ENCODE measurements at regions not wholly inside any gene's neighbourhood (a gene's known extent, or its start where the extent isn't known, plus 50 kb on each side); places are given as distances from the start of the nearest gene placed in this dataset.

- Mint-ChIP-seq H3K4me1 (ENCODE audit: low read depth) (no peaks in the 10 kb centered on the region), H3K36me3 (ENCODE audit: low read depth) (no peaks in the 10 kb centered on the region), H3K27me3 (no peaks in the 10 kb centered on the region), H3K27ac (no peak overlapping the region), H3K9me3 (no peaks in the 10 kb centered on the region), H3K4me3 (no peak overlapping the region)
- CTCF ChIA-PET: no interaction called here
- DNase-seq: no peak
- H3K9me3 ChIP-seq (ENCODE audit: control insufficient read depth in 1 of 2, insufficient read depth in 1 of 2, low read length in 2 of 2): no peaks in the 10 kb centered on the region
- H3K27ac ChIP-seq (ENCODE audit: low read depth in 1 of 2, low read length in 2 of 2): no peak overlapping the region
- intact Hi-C loops (cut with DNase I, micrococcal nuclease): no loop called here
- POLR2A ChIA-PET: no interaction called here
- H3K4me1 ChIP-seq (ENCODE audit: insufficient read depth, low read length): no peaks in the 10 kb centered on the region
- TF ChIP-seq CTCF (IDR thresholded peaks at IDR 0.05): no peak
- H3K36me3 ChIP-seq (ENCODE audit: insufficient read depth, low read length): no peaks in the 10 kb centered on the region
- no peak overlapping the region for H3K4me3 ChIP-seq (ENCODE audit: low read length)
- ATAC-seq (ENCODE audit: poor library complexity): no peak
- H3K27me3 ChIP-seq (ENCODE audit: control insufficient read depth in 1 of 2, insufficient read depth in 2 of 2, low read length in 2 of 2): no peaks in the 10 kb centered on the region
These were observed 276.9 kb downstream of the HGF start for GRCh38 chr7:81492910-81493309.

DNA sequence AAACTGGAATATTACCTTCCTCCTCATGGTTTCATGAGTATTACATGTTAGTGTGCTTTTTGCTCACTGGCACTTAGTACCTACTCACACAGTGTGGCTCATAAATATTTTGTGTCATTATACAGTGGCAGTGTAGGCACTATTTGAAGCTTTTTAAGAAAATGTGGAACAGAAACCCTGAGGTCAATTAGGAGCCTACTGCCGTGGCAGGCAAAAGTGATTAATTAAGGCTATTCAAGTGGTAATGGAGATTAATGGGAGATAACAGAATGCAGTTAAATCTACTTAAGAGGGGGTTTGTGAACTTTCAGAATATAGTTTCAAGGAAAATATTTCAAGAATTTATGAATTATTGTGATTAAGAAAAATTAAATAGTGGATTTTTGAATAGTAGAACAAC lies 277.6 kb downstream of the HGF start:
- no peak overlapping the region for H3K4me3 ChIP-seq (ENCODE audit: low read length)
- no peaks in the 10 kb centered on the region for H3K9me3 Mint-ChIP-seq
- H3K27me3 ChIP-seq (ENCODE audit: control insufficient read depth in 1 of 2, insufficient read depth in 2 of 2, low read length in 2 of 2): no peaks in the 10 kb centered on the region
- no peaks in the 10 kb centered on the region for H3K4me1 ChIP-seq (ENCODE audit: insufficient read depth, low read length)
- no peaks in the 10 kb centered on the region for H3K36me3 ChIP-seq (ENCODE audit: insufficient read depth, low read length)
- no peak overlapping the region for H3K4me3 Mint-ChIP-seq
- H3K9me3 ChIP-seq (ENCODE audit: control insufficient read depth in 1 of 2, insufficient read depth in 1 of 2, low read length in 2 of 2): no peaks in the 10 kb centered on the region
- H3K36me3 Mint-ChIP-seq (ENCODE audit: low read depth): no peaks in the 10 kb centered on the region
- H3K4me1 Mint-ChIP-seq (ENCODE audit: low read depth): no peaks in the 10 kb centered on the region
- no peak for ATAC-seq (ENCODE audit: poor library complexity)
- ChIA-PET POLR2A (no interaction called here), CTCF (no interaction called here)
- no peak for DNase-seq
- H3K27ac ChIP-seq (ENCODE audit: low read depth in 1 of 2, low read length in 2 of 2): no peak overlapping the region
- H3K27me3 Mint-ChIP-seq: no peaks in the 10 kb centered on the region
- intact Hi-C loops (cut with DNase I, micrococcal nuclease): no loop called here
- H3K27ac Mint-ChIP-seq: no peak overlapping the region
- no peak for TF ChIP-seq CTCF (IDR thresholded peaks at IDR 0.05)

GRCh38 chr7:81491573-81491972 lies 278.3 kb downstream of the HGF start:
- no peaks in the 10 kb centered on the region for H3K36me3 Mint-ChIP-seq (ENCODE audit: low read depth)
- H3K4me3 Mint-ChIP-seq: no peak overlapping the region
- intact Hi-C loops (cut with DNase I, micrococcal nuclease): no loop called here
- Histone ChIP-seq H3K27me3 (ENCODE audit: control insufficient read depth in 1 of 2, insufficient read depth in 2 of 2, low read length in 2 of 2) (no peaks in the 10 kb centered on the region), H3K36me3 (ENCODE audit: insufficient read depth, low read length) (no peaks in the 10 kb centered on the region), H3K27ac (ENCODE audit: low read depth in 1 of 2, low read length in 2 of 2) (no peak overlapping the region), H3K9me3 (ENCODE audit: control insufficient read depth in 1 of 2, insufficient read depth in 1 of 2, low read length in 2 of 2) (no peaks in the 10 kb centered on the region), H3K4me3 (ENCODE audit: low read length) (no peak overlapping the region), H3K4me1 (ENCODE audit: insufficient read depth, low read length) (no peaks in the 10 kb centered on the region)
- CTCF ChIA-PET: no interaction called here
- DNase-seq: no peak
- H3K9me3 Mint-ChIP-seq: no peaks in the 10 kb centered on the region
- no peak for ATAC-seq (ENCODE audit: poor library complexity)
- H3K27ac Mint-ChIP-seq: no peak overlapping the region
- no peaks in the 10 kb centered on the region for H3K4me1 Mint-ChIP-seq (ENCODE audit: low read depth)
- no peak for TF ChIP-seq CTCF (IDR thresholded peaks at IDR 0.05)
- POLR2A ChIA-PET: no interaction called here
- H3K27me3 Mint-ChIP-seq: no peaks in the 10 kb centered on the region
